HG03460 (cell line): ENCODE measurements at regions not wholly inside any gene's neighbourhood (a gene's known extent, or its start where the extent isn't known, plus 50 kb on each side); places are given as distances from the start of the nearest gene placed in this dataset.

ENCODE experiments used
- ATAC-seq: cut with Tn5 transposase; IDR thresholded peaks from one replicate; pipeline ENCODE4 v1.9.1; 2021; ENCODE audit not compliant: unreplicated experiment

- ATAC-seq, result no peak
Measured at GRCh38 chr7:47724335-47724982, 142.5 kb upstream of the TNS3 start.

- no peak for ATAC-seq
Measured at GRCh38 chr7:47722126-47722525, 140.2 kb upstream of the TNS3 start.

- no peak for ATAC-seq
Measured at GRCh38 chr7:47721670-47722069, 139.8 kb upstream of the TNS3 start.

GRCh38 chr7:47720907-47721244 is 139.0 kb upstream of the TNS3 start:
- ATAC-seq, result no peak

- ATAC-seq, result peak; percentile 59
Measured at GRCh38 chr7:47720141-47720906, 138.4 kb upstream of the TNS3 start.

- no peak for ATAC-seq
Measured at GRCh38 chr7:47719675-47720074, 137.8 kb upstream of the TNS3 start.

- ATAC-seq, result no peak
Measured at GRCh38 chr7:47715631-47716068, 133.7 kb upstream of the TNS3 start.

GRCh38 chr7:47714669-47715607 is 133.0 kb upstream of the TNS3 start:
- peak; percentile 96 for ATAC-seq

GRCh38 chr7:47713595-47713994 is 131.7 kb upstream of the TNS3 start:
- no peak for ATAC-seq

- ATAC-seq, result no peak
Measured at GRCh38 chr7:47712416-47712815, 130.5 kb upstream of the TNS3 start.

GRCh38 chr7:47711776-47712175 is 129.9 kb upstream of the TNS3 start:
- ATAC-seq, result no peak

- ATAC-seq, result no peak
Measured at GRCh38 chr7:47710201-47710935, 128.5 kb upstream of the TNS3 start.

- no peak for ATAC-seq
Measured at GRCh38 chr7:47709451-47709850, 127.5 kb upstream of the TNS3 start.

- no peak for ATAC-seq
Measured at GRCh38 chr7:47709051-47709450, 127.1 kb upstream of the TNS3 start.

- ATAC-seq, result no peak
Measured at GRCh38 chr7:47707583-47707982, 125.7 kb upstream of the TNS3 start.

GRCh38 chr7:47704936-47705335 is 123.0 kb upstream of the TNS3 start:
- ATAC-seq, result no peak

GRCh38 chr7:47702080-47702479 is 120.2 kb upstream of the TNS3 start:
- ATAC-seq, result no peak

GRCh38 chr7:47698386-47698785 is 116.5 kb upstream of the TNS3 start:
- ATAC-seq, result no peak

GRCh38 chr7:47697543-47697942 is 115.6 kb upstream of the TNS3 start:
- no peak for ATAC-seq

GRCh38 chr7:47696152-47696710 is 114.3 kb upstream of the TNS3 start:
- ATAC-seq, result no peak

GRCh38 chr7:47693216-47693615 is 111.3 kb upstream of the TNS3 start:
- ATAC-seq, result no peak
